HG03064 (cell line): ENCODE measurements at regions not wholly inside any gene's neighbourhood (a gene's known extent, or its start where the extent isn't known, plus 50 kb on each side); places are given as distances from the start of the nearest gene placed in this dataset.
A peak's percentile ranks its signal among the peaks of the same experiment; 100 is the strongest.
"Not testable (repeated sequence)": the region's sequence is repeated elsewhere in the genome, so short reads cannot be mapped to it uniquely, and the experiment has no call there.

Experiments used
- ATAC-seq: cut with Tn5 transposase; IDR thresholded peaks from one replicate; pipeline ENCODE4 v1.9.1; 2021; ENCODE audit warnings: low read depth; ENCODE audit not compliant: unreplicated experiment

GRCh38 chr1:101365878-101366277, 129.1 kb downstream of the S1PR1 start:
- no peak for ATAC-seq

GRCh38 chr1:101366513-101367215, 129.8 kb downstream of the S1PR1 start:
- no peak for ATAC-seq

- no peak for ATAC-seq
Measured at GRCh38 chr1:101367630-101368029, 130.8 kb downstream of the S1PR1 start.

- ATAC-seq, result no peak
Measured at GRCh38 chr1:101370488-101370887, 133.7 kb downstream of the S1PR1 start.

- peak; percentile 91 for ATAC-seq
Measured at GRCh38 chr1:101371259-101371658, 134.4 kb downstream of the S1PR1 start.

GRCh38 chr1:101373570-101373969, 136.8 kb downstream of the S1PR1 start:
- ATAC-seq, result no peak

- ATAC-seq, result not testable (repeated sequence)
Measured at GRCh38 chr1:101375448-101375847, 138.6 kb downstream of the S1PR1 start.

- no peak for ATAC-seq
Measured at GRCh38 chr1:101376121-101377083, 139.6 kb downstream of the S1PR1 start.

- no peak for ATAC-seq
Measured at GRCh38 chr1:101377084-101377835, 140.4 kb downstream of the S1PR1 start.

- ATAC-seq, result no peak
Measured at GRCh38 chr1:101379037-101379436, 142.2 kb downstream of the S1PR1 start.

- ATAC-seq, result peak; percentile 96
Measured at GRCh38 chr1:101379950-101380349, 143.1 kb downstream of the S1PR1 start.

GRCh38 chr1:101382135-101382534, 145.3 kb downstream of the S1PR1 start:
- no peak for ATAC-seq

GRCh38 chr1:101388904-101389546, 152.2 kb downstream of the S1PR1 start:
- peak; percentile 89 for ATAC-seq

GRCh38 chr1:101389547-101389929, 152.7 kb downstream of the S1PR1 start:
- no peak for ATAC-seq

- no peak for ATAC-seq
Measured at GRCh38 chr1:101392552-101392951, 155.7 kb downstream of the S1PR1 start.

GRCh38 chr1:101394041-101394440, 157.2 kb downstream of the S1PR1 start:
- ATAC-seq, result no peak

GRCh38 chr1:101399222-101399621, 162.4 kb downstream of the S1PR1 start:
- no peak for ATAC-seq

- ATAC-seq, result no peak
Measured at GRCh38 chr1:101406271-101406670, 169.5 kb downstream of the S1PR1 start.

- ATAC-seq, result no peak
Measured at GRCh38 chr1:101406681-101407080, 169.9 kb downstream of the S1PR1 start.

- peak; percentile 65 for ATAC-seq
Measured at GRCh38 chr1:101407505-101408211, 170.8 kb downstream of the S1PR1 start.
